GM21360 (cell line): ENCODE measurements at regions not wholly inside any gene's neighbourhood (a gene's known extent, or its start where the extent isn't known, plus 50 kb on each side); places are given as distances from the start of the nearest gene placed in this dataset.

Experiments used
- ATAC-seq: cut with Tn5 transposase; IDR thresholded peaks from one replicate; pipeline ENCODE4 v1.9.1; 2021; ENCODE audit warnings: mild to moderate bottlenecking, moderate library complexity; ENCODE audit not compliant: unreplicated experiment

DNA sequence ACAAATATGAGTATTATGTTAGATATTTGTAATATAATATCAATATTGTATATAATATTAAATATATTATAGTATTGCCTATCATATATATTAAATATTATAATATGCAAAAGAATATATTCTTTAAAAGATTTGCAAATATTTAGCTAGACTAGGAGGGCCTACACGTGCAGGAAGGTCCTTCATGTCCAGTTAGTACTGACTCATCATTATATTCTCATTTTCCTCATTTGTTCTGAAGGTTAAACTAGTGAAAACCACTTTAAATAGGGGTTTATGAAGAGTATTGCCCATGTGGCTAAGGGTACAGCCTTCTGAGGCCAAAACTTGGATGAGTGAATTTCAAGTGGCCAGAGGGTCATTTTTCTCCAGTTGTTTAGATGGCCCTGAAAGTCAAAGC, 293.0 kb upstream of the VRK2 start:
- ATAC-seq, result no peak

DNA sequence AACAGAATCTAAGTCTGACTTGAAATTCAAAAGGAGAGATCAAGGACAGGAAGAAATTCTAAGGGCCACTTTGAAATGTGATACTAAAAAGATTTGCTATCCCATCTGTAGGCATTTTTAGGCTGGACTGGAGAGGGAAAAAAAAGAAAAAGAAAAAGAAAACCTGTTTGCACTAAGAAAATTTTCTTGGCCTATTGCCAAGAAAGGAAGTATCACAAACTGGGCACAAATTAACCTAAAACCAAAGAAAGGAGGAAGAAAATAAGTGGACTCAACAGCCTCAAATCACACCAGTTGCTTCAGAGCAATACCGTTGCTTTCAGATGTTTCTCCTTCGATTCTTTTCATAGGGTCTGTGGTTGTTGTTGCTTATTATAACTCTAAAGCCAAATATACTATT, 287.9 kb upstream of the VRK2 start:
- no peak for ATAC-seq

DNA sequence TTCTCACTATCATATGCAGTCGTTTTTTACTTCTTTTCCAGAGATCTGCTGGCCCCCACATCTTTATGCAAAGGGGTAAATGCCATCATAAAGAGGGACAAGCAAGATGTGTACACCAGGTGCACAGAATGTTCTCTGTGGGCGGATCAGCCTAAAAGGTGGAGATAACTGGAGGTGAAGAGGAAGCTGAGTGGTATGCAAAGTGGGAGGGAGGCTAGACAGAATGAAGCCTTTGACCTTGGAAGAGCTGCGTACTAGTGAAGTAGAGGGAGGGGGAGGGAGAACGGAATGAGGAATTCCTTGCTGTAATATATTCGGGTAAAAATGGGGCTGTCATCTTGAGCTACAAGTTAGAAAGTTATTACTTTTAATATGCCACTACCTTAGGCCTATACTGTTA, 287.5 kb upstream of the VRK2 start:
- no peak for ATAC-seq

DNA sequence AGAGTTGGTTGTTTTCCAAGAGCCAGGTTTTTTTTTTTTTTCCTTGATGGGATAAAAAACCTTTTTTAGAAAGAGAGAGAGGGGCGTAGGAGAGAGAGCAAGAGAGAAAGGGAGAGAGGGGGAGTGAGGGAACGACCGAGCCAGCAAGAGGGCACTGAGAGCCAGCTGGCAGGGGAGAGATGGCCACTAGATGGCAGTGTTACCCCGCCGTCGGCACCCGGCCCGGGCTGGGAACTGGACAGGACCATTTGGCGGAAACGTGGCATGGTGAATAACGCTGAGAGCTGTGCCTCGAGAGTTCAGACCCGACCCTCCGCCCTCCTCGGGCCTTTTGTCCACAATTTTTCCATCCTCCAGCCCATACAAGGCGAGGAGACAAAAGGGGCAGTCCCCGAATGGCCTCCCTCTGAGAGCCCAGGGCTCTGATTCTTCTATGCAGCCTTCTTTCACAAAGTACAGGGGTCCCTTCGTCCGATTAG, 286.7 kb upstream of the VRK2 start:
- ATAC-seq, result peak; percentile 91

DNA sequence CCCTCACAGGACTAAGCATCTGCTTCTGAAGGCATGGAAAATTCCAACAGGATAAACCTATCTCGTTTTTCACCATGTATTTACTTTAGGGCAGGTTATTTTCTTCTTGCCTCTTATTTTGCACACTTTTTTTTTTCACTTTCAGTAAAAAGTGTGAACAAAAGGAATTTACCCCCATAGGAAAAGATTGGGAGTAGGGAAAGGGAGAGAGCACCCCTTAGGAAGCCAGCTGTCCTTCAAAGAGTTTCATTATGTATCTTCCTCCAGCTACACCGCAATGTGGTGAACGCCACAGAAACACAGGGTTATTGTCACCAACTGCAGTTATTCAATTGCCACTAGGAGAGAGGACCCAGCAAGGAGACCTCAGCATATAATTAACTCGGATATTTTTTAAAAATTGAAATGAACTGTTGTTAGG, 286.2 kb upstream of the VRK2 start:
- peak; percentile 66 for ATAC-seq

DNA sequence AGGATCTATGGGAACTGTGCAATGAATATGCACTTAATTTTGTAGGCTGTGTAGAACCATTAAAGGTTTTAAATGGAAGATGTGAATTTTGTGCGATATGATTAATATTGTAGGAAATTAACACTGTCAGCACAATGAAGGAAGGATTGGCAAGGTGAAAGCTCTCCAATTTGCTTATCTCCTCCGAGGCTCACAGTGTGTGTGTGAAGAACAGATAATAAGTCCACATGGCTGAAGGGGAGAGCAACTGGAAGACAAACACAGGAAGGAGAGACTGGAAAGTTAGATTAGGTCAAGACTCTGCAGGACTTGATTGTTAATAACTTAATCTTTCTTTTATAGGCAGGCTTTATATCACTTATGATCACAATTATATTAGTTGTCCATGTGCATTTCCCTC, 269.7 kb upstream of the VRK2 start:
- ATAC-seq, result no peak

DNA sequence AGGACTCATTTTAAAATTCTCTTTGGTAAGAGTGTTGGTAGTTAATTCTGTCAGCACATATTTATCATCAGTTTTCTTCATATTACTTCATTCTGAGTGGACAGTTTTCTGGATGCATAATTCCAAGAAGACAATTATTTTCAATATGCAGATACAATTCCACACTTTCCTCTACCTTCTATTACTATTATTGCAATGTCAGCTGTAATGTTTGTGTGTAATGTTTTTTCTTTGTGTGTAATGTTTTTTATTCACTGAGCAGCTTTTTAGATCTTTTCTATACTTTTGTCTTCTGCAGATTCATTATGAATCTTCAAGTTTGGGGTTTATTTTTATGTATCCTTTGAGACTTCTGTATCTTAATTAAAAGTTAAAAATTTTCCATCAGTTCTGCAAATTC, 264.0 kb upstream of the VRK2 start:
- no peak for ATAC-seq

DNA sequence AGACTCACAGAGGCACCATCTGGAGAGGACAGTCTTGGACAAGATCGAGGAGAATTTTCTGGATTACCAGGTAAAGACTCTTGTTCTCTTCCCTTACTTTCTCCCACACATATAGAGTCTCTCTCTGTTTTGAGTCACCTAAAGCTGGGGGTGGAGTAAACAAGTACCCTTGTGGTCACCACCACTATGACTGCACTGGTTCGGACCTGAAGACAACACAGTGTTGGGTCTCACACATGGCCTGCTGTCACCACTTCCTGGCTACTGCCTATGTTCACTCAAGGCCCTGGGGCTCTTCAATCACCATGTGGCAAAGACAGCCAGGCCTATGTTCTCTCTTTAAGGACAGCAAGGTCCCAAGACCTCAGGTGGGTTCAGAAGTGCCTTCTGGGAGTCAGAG, 253.3 kb upstream of the VRK2 start:
- ATAC-seq, result no peak

DNA sequence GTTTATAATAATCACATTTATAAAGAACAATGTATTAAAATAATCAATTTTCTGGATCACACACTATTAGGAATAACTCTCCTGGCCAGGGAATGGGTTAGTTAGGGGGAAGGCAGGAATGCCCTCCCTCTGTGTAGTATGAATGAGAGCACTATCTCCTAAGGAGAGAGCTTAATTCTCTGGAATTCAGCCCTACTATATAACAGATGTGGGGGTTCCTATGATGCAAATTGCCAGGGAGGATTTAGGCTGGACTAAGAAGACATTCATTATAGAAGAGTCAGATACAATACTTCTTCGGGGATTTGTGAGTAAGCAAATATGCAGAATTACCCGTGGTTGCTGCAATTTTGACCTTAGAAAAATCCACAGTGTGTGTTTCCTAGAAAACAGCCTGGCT, 250.1 kb upstream of the VRK2 start:
- no peak for ATAC-seq

DNA sequence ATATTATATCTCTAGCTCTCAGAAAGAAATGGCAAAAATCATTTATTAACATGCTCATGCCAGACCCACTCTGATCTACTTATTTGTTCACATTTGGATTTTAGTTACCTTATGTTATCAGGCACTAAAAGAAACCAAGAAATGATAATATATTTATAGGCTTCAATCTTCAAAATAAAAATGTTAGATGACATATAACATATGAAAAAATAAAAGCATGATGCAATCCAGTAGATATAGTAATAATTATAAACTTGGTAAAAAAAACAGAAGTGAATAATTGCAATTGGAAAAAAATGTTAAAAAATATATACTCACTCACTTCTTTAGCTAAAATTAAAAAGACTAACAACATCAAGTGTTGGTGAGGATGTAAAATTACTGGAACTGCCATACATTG, 248.3 kb upstream of the VRK2 start:
- ATAC-seq, result no peak

DNA sequence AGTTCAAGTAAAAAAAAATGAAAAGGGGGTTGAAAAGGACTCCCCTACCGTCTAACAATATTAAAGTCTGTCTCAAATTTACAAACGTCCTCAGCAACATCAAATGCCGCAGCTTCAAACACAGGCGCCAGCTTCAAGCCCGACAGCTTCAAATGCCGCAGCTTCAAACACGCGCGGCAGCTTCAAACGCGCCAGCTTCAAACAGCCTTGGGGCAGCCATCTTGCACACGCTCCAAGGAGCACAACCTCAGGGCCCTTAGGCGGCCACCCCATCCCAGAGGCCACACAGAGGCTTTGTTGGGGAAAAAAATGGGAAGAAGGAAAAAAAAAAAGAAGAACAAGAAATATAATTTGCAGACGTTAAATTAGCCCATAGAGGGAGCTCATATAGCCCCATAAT, 244.4 kb upstream of the VRK2 start:
- no peak for ATAC-seq

DNA sequence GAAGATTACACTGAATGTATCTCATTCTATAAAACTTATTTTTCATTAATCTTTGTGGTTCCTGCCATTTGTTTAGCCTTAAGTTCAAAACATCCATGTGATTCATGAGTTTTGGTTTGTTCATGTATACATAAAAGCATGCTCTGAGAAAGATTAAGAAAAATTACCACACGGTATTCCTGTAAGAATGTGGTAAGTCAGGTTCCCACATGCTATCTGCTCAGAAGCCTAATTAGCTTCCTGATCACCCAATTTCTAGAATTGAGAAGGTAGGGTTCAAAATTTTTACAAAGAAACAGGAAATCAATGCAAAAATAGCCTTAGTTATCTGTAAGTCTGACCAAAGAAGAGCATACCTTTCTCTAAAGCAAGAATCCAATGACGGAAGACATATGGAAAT, 241.6 kb upstream of the VRK2 start:
- no peak for ATAC-seq

DNA sequence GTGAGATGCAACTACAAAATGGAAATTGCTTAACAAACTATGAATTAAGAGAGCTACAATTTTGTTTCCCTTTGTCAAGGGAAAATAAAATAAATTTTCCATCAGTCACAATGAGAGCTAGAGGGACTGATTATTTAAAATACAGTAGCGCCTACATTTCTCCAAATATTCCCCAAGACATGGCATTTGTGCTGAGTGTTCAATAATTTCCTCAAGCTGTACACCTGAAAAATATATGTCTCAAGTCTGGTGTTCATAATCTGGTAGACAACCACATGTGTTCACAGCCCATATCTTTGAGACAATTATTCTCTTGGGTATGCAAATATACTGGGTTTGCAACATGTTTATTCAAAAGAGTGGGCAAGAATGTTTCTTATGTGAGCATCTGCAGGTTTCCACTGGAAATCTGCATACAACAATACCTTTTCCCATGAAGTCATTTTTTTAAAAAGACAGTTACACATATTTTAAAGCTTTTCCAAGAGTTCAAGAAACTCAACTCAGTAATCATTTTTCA, 240.1 kb upstream of the VRK2 start:
- no peak for ATAC-seq

DNA sequence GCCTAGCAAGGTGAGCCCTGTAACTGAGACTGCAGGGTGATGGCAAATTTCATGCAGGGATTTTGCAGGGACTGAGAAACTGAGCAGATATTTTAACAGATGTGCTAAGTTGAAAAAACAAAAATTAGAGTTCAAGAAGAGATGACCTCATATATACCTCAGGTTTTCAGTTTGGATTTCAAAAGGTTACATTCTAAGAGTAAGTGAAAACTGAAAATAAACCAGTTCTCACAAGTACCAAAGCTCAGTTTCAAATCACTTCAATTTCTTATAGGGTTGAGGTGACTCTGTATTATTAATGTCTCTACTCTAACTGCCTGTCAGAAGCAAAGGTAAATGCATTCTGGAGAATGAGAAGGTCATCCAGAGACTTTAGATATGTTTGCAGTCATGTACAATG, 237.4 kb upstream of the VRK2 start:
- ATAC-seq, result peak; percentile 96

DNA sequence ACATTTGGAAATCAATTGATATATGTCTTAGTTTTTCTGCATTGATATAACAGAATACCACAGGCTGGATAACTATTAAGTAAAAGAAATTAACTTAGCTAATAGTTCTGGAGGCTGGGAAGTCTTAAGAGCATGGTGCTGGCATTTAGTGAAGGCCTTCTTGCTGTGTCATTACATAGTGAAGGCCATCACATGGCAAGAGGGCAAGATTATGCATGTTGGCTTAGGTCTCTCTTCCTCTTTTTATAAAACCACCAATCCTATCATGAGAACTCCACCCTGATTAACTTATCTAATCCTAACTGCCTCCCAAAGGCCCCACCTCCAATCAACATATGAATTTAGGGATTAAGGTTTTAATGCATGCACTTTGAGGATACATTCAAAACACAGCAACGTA, 225.5 kb upstream of the VRK2 start:
- no peak for ATAC-seq

DNA sequence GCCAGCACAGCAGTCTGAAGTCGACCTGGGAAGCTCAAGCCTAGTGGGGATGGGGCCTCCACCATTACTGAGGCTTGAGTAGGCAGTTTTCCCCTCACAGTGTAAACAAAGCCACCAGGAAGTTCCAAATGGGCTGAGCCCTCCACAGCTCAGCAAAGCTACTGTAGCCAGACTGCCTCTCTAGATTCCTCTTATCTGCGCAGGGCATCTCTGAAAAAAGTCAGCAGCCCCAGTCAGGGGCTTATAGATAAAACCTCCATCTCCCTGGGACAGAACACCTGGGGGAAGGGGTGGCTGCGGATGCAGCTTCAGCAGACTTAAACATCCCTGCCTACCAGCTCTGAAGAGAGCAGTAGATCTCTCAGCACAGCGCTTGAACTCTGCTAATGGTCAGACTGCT, 218.4 kb upstream of the VRK2 start:
- ATAC-seq, result no peak

DNA sequence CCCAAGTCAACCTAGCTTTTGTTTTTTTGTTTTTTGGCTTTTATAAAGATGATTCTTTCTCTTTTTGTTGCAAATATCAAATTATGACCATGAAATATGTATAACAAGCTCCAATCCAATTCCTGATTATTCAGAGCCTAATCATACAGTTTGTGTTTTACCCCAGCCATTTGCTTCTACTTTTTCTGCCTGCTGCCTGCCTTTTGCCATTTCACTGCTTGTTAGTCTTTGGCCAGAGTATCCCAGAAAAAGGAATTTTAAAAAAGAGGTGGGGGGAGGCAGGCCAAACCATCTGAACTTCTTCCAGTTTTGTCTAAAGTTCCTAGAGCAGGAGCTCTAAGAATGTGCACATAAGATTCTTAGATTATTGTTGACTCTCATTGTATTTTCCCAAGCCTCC, 211.9 kb upstream of the VRK2 start:
- no peak for ATAC-seq

DNA sequence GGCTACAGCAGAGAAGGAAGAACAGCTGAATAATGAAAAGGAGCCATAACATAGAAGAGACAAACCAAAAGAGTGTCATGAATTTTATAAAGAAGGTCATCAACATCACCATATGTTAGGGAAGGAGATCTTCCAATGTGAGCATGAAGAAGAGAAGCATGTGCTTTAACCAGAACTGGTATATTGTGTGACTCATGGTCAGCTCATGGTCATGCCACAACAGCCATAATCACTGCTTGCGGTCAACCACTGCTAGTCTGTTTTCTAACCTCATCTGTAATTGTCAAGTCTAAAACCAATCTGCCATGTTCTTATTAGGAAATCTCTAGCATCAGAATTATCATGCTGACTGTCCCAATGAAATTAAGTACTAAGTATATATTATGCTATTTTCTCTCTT, 204.1 kb upstream of the VRK2 start:
- ATAC-seq, result no peak

DNA sequence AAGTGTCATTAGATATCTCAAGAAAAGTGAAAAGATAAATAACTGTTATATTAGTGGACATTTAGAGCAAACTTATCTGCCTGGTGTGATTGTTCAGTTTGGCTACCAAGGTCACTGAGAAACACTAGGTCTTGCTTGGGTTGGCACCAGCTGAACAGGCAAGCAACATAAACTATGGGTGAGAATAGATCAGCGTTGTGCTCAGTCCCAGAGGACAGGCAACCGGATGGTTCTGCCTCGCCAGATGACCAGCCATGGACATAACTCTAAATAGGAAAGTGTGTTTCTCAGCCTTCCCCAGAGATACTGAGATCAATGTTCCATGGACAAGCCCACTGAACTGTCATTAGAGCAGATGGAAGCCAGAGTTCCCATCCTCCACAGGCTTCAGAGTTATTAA, 203.4 kb upstream of the VRK2 start:
- no peak for ATAC-seq

DNA sequence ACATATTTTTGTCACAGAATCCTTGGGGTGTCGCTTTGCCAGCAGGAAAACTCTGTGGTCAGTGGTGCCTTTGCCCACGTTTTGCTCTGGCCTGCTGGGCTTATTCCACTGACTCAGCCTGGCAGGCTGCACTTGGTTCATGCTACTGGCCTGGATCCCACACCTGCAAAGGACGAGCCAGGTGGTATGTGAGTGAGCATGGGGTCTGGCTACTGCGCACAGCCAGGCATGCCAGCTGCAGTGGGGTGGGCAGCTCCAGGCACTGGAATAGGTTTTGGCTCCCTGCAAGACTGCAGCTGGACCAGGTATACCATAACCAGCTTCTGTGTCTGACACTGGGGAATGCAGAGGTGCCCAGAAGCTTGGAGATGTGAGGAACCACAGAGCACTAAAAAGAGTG, 197.9 kb upstream of the VRK2 start:
- ATAC-seq, result no peak

DNA sequence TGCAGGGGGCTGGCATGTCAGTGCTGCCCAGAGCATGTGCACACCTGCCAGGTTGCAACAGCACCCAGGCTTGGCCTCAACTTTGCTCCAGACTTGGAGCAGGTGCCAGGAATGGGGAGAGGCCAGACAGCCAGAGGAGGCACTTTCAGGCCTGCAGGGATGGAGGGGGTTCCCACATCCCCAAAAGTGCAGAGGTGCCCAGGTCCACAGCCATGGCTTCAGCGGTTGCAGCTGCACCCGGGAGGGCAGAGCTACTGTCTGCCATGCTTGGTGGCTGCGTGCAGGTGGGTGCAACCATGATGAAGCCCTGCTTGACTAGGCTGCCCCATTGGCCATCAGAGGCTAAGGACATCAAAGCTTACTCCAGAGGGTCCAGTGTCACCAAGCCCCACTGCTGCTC, 196.8 kb upstream of the VRK2 start:
- no peak for ATAC-seq

DNA sequence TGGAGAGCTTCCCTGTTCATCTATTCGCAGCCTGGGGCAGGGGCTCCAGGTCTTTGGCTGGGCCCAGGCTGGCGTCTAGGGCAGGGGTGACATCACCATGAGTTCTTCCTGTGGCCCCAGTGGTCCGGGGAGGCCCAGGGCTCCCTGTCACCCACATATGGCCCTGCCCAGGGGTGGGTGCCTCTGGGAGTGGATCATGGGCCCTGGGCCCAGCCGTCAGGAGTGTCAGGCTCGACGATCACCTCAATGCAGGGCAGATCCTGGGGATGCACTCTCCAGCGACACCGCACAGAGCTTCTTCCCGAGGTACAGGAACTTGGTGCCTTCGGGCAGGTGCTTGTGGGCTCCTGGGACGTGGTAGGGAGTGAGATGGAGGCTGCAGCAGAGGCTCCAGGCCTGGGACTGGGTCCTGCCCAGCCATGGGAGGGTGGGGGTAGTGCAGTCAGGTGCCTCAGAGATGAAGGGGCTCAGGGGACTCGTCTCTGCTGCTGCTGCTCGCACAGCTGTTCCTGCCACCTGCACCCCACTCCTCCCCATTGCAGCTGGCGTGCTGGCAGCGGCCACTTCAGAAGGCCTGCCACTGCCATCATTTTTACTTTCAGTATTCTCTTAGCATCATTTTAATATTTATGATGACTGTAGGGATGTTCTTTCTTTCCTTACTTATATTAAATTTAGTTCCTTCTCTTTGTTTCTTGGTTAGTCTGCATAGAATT, 196.0 kb upstream of the VRK2 start:
- no peak for ATAC-seq

DNA sequence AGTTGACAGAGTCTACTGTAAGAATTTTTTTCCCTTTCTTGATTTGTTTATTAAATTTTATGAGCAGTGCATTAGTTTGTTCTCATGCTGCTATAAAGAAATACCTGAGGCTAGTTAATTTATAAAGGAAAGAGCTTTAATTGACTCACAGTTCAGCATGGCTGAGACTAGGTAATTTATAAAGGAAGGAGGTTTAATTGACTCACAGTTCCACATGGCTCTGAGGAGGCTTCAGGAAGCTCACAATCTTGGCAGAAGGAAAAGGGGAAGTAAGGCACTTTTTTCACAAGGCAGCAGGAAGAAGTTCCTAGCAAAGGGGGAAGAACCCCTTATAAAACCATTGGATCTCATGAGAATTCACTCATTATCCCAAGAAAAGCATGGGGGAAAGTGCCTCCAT, 191.4 kb upstream of the VRK2 start:
- ATAC-seq, result no peak
